ENCODE measurements at regions not wholly inside any gene's neighbourhood (a gene's known extent, or its start where the extent isn't known, plus 50 kb on each side); places are given as distances from the start of the nearest gene placed in this dataset.

- TF ChIP-seq ELK4 (IDR thresholded peaks at IDR 0.05; ENCODE audit: borderline replicate concordance, low read depth, low read length): no peak
- TF ChIP-seq ZNF302 (tag by site-specific recombination; IDR thresholded peaks at IDR 0.05; ENCODE audit: low read depth): no peak
- TF ChIP-seq ZNF501 (tag by site-specific recombination; IDR thresholded peaks at IDR 0.05): no peak
- TF ChIP-seq ZNF248 (tag by site-specific recombination; IDR thresholded peaks at IDR 0.05): no peak
- no peak for TF ChIP-seq ZNF112 (tag by site-specific recombination; IDR thresholded peaks at IDR 0.05)
- TF ChIP-seq ZNF560 (tag by site-specific recombination; IDR thresholded peaks at IDR 0.05; ENCODE audit: borderline replicate concordance): no peak
- no peak for TF ChIP-seq ZNF555 (tag by site-specific recombination; conservative IDR thresholded peaks at IDR 0.05)
- TF ChIP-seq ZBTB48 (tag by site-specific recombination; IDR thresholded peaks at IDR 0.05): no peak
Measured at GRCh38 chr5:104400941-104401340, 838.4 kb upstream of the NUDT12 start (continued).

- no peaks in the 10 kb centered on the region for H3K4me1 ChIP-seq (ENCODE audit: control insufficient read depth, insufficient read depth, low read length)
- no peaks in the 10 kb centered on the region for H3K9me3 ChIP-seq (ENCODE audit: control insufficient read depth, insufficient read depth, low read depth, low read length)
- CTCF ChIA-PET: no interaction called here
- no peak overlapping the region for H3K27ac ChIP-seq (ENCODE audit: extremely low read depth, low read depth, low read length)
- TF ChIP-seq FEZF1 (tag by site-specific recombination; IDR thresholded peaks at IDR 0.05) (no peak), GLIS1 (tag by site-specific recombination; IDR thresholded peaks at IDR 0.05) (no peak), ZNF530 (tag by site-specific recombination; IDR thresholded peaks at IDR 0.05; ENCODE audit: low read depth) (no peak), PRDM1 (tag by site-specific recombination; IDR thresholded peaks at IDR 0.05) (no peak), ATF2 (tag by site-specific recombination; IDR thresholded peaks at IDR 0.05; ENCODE audit: low read depth) (no peak), ZNF19 (tag by site-specific recombination; IDR thresholded peaks at IDR 0.05; ENCODE audit: low read depth) (no peak), ZNF747 (tag by site-specific recombination; IDR thresholded peaks at IDR 0.05) (no peak), ZFP3 (tag by site-specific recombination; IDR thresholded peaks at IDR 0.05; ENCODE audit: low read depth) (no peak), GFI1B (tag by site-specific recombination; IDR thresholded peaks at IDR 0.05) (no peak), ZNF600 (tag by site-specific recombination; IDR thresholded peaks at IDR 0.05) (no peak), ZNF514 (tag by site-specific recombination; IDR thresholded peaks at IDR 0.05) (no peak), ZNF529 (tag by site-specific recombination; IDR thresholded peaks at IDR 0.05; ENCODE audit: insufficient replicate concordance) (no peak), ZNF707 (tag by site-specific recombination; IDR thresholded peaks at IDR 0.05) (no peak), HOXC10 (CRISPR knock-in tag; IDR thresholded peaks at IDR 0.05) (no peak), TSHZ1 (tag by site-specific recombination; IDR thresholded peaks at IDR 0.05; ENCODE audit: borderline replicate concordance) (no peak), ZSCAN16 (tag by site-specific recombination; IDR thresholded peaks at IDR 0.05) (no peak), KLF8 (tag by site-specific recombination; IDR thresholded peaks at IDR 0.05) (no peak), ZNF280D (tag by site-specific recombination; IDR thresholded peaks at IDR 0.05) (no peak)
- POLR2A ChIA-PET: no interaction called here
- no peaks in the 10 kb centered on the region for H3K36me3 ChIP-seq (ENCODE audit: control insufficient read depth in 2 of 2, insufficient read depth in 1 of 2, low read length in 2 of 2)
- H3K4me3 ChIP-seq (ENCODE audit: low read depth, low read length): no peak overlapping the region
Measured at GRCh38 chr5:104385906-104386305, 823.3 kb upstream of the NUDT12 start.

All from HEK293 (cell line).